Aorta (tissue), 5 donors: ENCODE measurements at regions not wholly inside any gene's neighbourhood (a gene's known extent, or its start where the extent isn't known, plus 50 kb on each side); places are given as distances from the start of the nearest gene placed in this dataset.

ENCODE experiments used
- ATAC-seq: fragments of 200-7000 bp; cut with Tn5 transposase; one replicate; pipeline ENCODE4 v1.9.1; 2022; ENCODE audit warnings: moderate library complexity; ENCODE audit not compliant: low FRiP score
- DNase-seq, 2 donors: peaks; one replicate each; pipeline ENCODE4 v3.0.0-alpha.2; 2020
- H3K27ac ChIP-seq, 2 donors: one replicate each; pipeline ENCODE4 v1.5.1; 2013; ENCODE audit warnings: low read length in 2 of 2, mild to moderate bottlenecking in 2 of 2, moderate library complexity in 2 of 2, control low read depth in 1 of 2, inconsistent platforms in 1 of 2, low read depth in 1 of 2
- H3K27me3 ChIP-seq, 2 donors: one replicate each; pipeline ENCODE4 v1.6.1; 2013; ENCODE audit warnings: control low read depth in 1 of 2, low read length in 1 of 2, mild to moderate bottlenecking in 1 of 2, moderate library complexity in 1 of 2; ENCODE audit not compliant: insufficient read depth in 2 of 2, control insufficient read depth in 1 of 2
- H3K36me3 ChIP-seq, 2 donors: one replicate each; pipeline ENCODE4 v1.6.1; 2013; ENCODE audit warnings: control low read depth in 1 of 2, low read length in 1 of 2, mild to moderate bottlenecking in 1 of 2; ENCODE audit not compliant: insufficient read depth in 2 of 2, control insufficient read depth in 1 of 2
- H3K4me1 ChIP-seq, 2 donors: one replicate each; pipeline ENCODE4 v1.6.1; 2013; ENCODE audit warnings: low read length in 2 of 2, control low read depth in 1 of 2, mild to moderate bottlenecking in 1 of 2, moderate library complexity in 1 of 2; ENCODE audit not compliant: insufficient read depth in 2 of 2, control insufficient read depth in 1 of 2
- H3K4me3 ChIP-seq, 2 donors: one replicate each; pipeline ENCODE4 v1.5.1; 2013; ENCODE audit warnings: low read length in 2 of 2, control low read depth in 1 of 2, mild to moderate bottlenecking in 1 of 2
- H3K9me3 ChIP-seq: one replicate; pipeline ENCODE4 v1.6.1; 2013; ENCODE audit warnings: mild to moderate bottlenecking, low read length; ENCODE audit not compliant: control insufficient read depth
- WGBS, 2 donors: extraction: QIAGEN DNeasy Blood & Tissue Kit; methylation state at CpG; one replicate each; pipeline ENCODE4 v1.1.7; 2013; 5-methylcytosine and 5-hydroxymethylcytosine counted together
- intact Hi-C, 2 donors: fragments of 100-400 bp; cut with DNase I; formaldehyde crosslinking; loops; one replicate each; pipeline versions ENCODE4 v1.14.2 to v1.15.0; 2022
- donor health status: healthy with polysubstance abuse.
- donor health status: Bipolar disorder and iron deficiency.
- donor health status: DM: no; HTN: no; CAD: no.
- donor health status: DM: no; HTN: no; CAD: no.
- donor health status: DM: yes; HTN: yes; CAD: no.

DNA sequence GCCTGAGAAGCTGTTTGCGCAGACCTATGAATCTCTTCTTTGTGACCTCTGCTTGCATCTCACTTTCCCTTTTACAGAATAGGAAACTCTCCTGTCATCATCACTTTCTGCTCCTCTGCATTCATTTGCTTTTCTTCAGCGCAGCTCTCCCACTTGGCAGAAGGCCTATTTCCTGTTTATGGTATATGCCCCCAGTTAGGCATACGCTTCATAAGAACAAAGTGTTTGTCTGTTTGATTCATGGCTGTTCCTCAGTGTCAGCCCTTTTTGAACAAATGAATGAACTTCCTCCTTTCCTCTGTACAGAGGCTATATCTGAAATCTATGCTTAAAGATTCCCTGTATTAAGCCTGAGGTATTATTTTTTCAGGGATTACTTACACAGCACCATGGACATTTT, 1216.9 kb upstream of the GBE1 start:
- intact Hi-C loops, result no loop called here
- Histone ChIP-seq H3K4me1 (no peaks in the 10 kb centered on the region), H3K36me3 (no peaks in the 10 kb centered on the region), H3K9me3 (peaks cover 1% of the 10 kb centered on the region), H3K4me3 (no peak overlapping the region), H3K27me3 (no peaks in the 10 kb centered on the region), H3K27ac (no peak overlapping the region)
- no peak for ATAC-seq
- no peak for DNase-seq
- WGBS, 2 donors, result 52 to 56% methylated on average over 3 of the region's 3 CpGs

DNA sequence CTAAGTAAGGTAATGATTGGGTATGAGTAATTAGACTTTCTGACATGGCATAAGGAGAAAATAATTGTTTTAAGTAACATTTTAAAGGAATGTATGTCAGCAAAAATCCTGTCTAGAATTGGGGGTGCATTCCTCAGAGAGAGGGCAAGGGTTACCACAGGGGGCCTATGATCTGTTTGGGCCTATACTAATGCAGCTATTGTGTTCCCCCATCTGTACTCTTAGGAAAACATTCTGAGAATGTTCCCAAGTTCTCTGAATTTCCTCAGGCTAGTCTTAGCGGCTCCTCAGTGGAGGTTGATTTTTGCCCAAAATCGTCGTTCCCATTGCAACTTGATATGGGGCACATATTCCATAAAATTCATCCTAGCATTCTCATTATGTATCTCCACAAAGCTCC, 1216.4 kb upstream of the GBE1 start:
- WGBS, 2 donors, result 56 to 57% methylated on average over 3 of the region's 3 CpGs
- intact Hi-C loops, result no loop called here

DNA sequence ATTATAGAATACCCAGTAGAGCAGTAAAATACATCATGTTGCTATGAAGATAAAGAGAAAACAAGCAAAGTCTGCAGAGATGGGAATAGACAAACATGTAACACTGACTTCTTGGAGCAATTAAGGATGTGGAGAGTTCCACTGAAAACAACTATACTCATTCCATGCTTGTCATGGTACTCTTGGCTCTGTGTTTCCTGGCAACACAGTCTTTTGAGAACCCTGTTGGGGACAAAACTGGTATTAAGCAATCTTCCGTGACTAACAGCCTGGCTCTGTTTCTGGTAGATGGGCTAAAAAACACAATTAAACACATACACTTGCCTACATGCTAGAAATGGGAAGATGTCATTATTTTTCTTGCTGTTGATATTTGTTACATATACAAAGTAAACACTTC, 1212.3 kb upstream of the GBE1 start:
- H3K27me3 ChIP-seq, result no peaks in the 10 kb centered on the region
- no peaks in the 10 kb centered on the region for H3K36me3 ChIP-seq
- 27 to 36% methylated on average over 1 of the region's 1 CpG for WGBS, 2 donors
- DNase-seq, result no peak
- H3K9me3 ChIP-seq, result no peaks in the 10 kb centered on the region
- no peak overlapping the region for H3K27ac ChIP-seq
- intact Hi-C loops, result no loop called here
- H3K4me1 ChIP-seq, result no peaks in the 10 kb centered on the region
- no peak overlapping the region for H3K4me3 ChIP-seq
- no peak for ATAC-seq

More for the DNA sequence above, 1216.4 kb upstream of the GBE1 start:
- ATAC-seq (no peak), DNase-seq (no peak)
- Histone ChIP-seq H3K27me3 (no peaks in the 10 kb centered on the region), H3K36me3 (no peaks in the 10 kb centered on the region), H3K4me3 (no peak overlapping the region), H3K27ac (no peak overlapping the region), H3K9me3 (peaks cover 1% of the 10 kb centered on the region), H3K4me1 (no peaks in the 10 kb centered on the region)

DNA sequence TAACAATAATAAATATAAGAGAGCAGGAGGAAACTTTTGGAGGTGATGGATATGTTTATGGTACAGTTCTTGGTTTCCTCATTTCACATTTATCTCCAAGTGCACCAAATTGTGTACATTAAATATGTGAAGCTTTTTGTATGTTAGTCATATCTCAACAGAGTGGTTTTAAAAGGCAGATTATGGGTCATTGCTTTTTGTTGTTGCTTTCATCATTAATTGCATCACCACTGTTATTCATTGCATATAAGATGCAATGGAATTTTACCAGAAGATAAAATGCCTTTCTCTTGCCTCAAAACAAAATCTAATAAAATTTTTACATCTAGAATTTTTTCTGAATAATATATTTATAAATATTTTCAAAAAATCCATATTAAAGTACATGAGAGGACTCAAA, 1198.9 kb upstream of the GBE1 start:
- no peak for ATAC-seq

DNA sequence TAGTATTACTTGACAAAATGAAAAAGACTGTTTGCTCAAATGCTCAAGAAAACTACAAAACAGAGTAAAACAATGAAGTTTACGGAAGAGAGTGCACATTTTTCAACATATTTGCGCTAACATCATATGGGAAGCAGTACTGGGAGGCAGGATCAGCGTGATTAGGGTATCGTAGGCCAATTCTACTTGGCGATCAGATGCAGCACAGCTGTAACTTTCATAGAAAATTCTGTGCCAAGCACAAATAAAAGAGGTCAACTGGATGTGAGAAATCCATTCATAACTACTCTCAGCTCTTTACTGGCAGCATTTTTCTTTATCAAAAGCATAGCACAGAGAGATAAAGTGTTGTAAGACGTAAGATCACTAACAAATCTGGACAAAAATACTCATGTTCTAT, 1196.3 kb upstream of the GBE1 start:
- H3K27me3 ChIP-seq, result no peaks in the 10 kb centered on the region
- no peak overlapping the region for H3K27ac ChIP-seq
- no peaks in the 10 kb centered on the region for H3K4me1 ChIP-seq
- ATAC-seq (no peak), DNase-seq (no peak)
- H3K4me3 ChIP-seq, result no peak overlapping the region
- intact Hi-C loops, result no loop called here
- 29 to 37% methylated on average over 6 of the region's 6 CpGs for WGBS, 2 donors
- H3K9me3 ChIP-seq, result no peaks in the 10 kb centered on the region
- no peaks in the 10 kb centered on the region for H3K36me3 ChIP-seq

More for the DNA sequence above, 1198.9 kb upstream of the GBE1 start:
- Histone ChIP-seq H3K36me3 (no peaks in the 10 kb centered on the region), H3K4me3 (no peak overlapping the region), H3K4me1 (no peaks in the 10 kb centered on the region), H3K9me3 (no peaks in the 10 kb centered on the region), H3K27me3 (no peaks in the 10 kb centered on the region), H3K27ac (no peak overlapping the region)
- no peak for DNase-seq
- intact Hi-C loops, result no loop called here

DNA sequence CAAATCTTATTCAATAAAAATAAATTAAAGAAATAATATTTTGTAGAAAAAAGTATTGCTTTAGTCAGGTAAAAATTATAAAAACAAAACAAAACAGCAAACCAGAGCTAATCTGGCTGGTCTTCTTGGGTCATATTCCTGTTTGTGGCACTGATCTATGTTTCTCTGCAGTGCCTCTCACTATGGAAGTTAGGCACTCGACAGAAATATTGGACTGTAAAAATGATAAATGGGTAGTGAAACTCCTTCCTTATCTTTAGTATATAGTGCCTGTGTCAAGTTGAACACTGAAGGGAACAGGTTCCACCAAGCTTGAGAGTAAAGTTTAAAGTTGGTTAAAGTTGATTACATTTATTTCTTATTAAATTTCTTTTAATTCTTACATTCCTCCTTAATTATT, 1195.6 kb upstream of the GBE1 start:
- H3K27me3 ChIP-seq, result no peaks in the 10 kb centered on the region
- WGBS, 2 donors, result 15 to 19% methylated on average over 1 of the region's 1 CpG
- no peaks in the 10 kb centered on the region for H3K9me3 ChIP-seq
- ATAC-seq, result no peak
- no peak for DNase-seq
- no peak overlapping the region for H3K4me3 ChIP-seq
- no peak overlapping the region for H3K27ac ChIP-seq
- intact Hi-C loops, result no loop called here
- no peaks in the 10 kb centered on the region for H3K36me3 ChIP-seq
- H3K4me1 ChIP-seq, result no peaks in the 10 kb centered on the region

DNA sequence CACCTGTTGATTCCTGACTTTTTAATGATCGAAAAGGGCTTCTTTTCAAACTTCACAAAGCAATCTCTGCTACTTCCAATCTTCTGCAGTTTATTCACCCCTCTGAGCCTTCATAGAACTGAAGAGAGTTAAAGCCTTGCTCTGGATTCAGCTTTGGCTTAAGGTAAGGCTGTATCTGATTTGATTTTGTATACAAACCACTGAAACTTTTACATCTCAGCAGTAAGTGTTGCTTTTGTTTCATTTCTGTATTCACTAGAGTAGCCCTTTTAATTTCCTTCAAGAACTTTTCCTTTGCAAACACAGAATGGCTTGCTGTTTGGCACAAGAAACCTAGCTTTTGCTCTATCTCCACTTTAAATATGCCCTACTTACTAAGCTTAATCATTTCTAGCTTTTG, 1193.0 kb upstream of the GBE1 start:
- no peaks in the 10 kb centered on the region for H3K36me3 ChIP-seq
- intact Hi-C loops, result no loop called here
- DNase-seq (no peak), ATAC-seq (no peak)
- no peaks in the 10 kb centered on the region for H3K4me1 ChIP-seq
- H3K27me3 ChIP-seq, result no peaks in the 10 kb centered on the region
- no peak overlapping the region for H3K27ac ChIP-seq
- H3K4me3 ChIP-seq, result no peak overlapping the region
- 92 to 95% methylated on average over 1 of the region's 1 CpG for WGBS, 2 donors
- no peaks in the 10 kb centered on the region for H3K9me3 ChIP-seq

DNA sequence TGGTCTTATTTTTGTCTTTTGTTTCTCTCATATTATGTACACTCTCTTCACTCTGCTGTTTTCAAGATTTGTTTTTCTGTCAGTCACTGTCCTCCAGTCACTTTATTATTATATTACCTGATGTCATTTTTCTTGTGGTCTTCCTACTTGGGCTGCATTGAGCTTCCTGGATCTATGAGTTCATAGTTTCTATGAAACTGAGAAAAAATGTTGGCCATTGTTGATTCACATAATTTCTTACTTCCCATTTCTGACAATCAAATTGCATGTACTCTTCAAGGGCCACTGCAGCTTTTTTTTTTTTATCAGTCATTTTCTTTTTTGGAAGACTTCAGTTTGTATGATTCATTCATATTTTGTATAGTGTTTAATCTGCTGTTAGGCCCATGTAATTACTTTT, 1180.6 kb upstream of the GBE1 start:
- no peaks in the 10 kb centered on the region for H3K36me3 ChIP-seq
- no peak for ATAC-seq
- no peaks in the 10 kb centered on the region for H3K27me3 ChIP-seq
- intact Hi-C loops, result no loop called here
- no peaks in the 10 kb centered on the region for H3K4me1 ChIP-seq
- no peak overlapping the region for H3K4me3 ChIP-seq
- no peaks in the 10 kb centered on the region for H3K9me3 ChIP-seq
- DNase-seq, result no peak
- no peak overlapping the region for H3K27ac ChIP-seq

DNA sequence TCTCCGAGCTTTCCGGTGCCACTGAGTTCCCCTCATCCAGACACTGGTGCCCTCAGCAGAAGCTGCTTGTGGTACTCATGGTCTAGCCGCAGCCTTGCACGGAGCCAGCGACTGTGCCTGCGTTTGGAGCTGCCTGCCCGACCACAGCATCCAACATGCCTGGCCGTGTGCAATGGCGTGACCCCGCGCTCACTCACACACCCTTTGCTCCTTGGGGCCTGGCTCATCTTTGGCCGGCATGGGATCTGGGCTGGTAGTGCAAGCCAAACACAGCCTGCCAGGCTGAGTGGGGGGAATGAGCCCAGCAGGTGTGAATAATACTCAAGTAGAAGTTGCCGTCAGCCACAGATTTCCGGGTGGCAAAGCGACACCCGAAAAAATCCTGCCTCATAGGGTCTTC, 1178.7 kb upstream of the GBE1 start:
- no peaks in the 10 kb centered on the region for H3K4me1 ChIP-seq
- peak; percentile 9 to 59 for DNase-seq
- 93 to 97% methylated on average over 16 of the region's 16 CpGs for WGBS, 2 donors

More for the DNA sequence above, 1178.7 kb upstream of the GBE1 start:
- Histone ChIP-seq H3K27me3 (no peaks in the 10 kb centered on the region), H3K4me3 (no peak overlapping the region), H3K27ac (no peak overlapping the region), H3K9me3 (no peaks in the 10 kb centered on the region), H3K36me3 (no peaks in the 10 kb centered on the region)
- intact Hi-C loops, result no loop called here
- ATAC-seq, result peak; percentile 31
